Right lobe of liver (tissue), 6 donors: ENCODE measurements at regions not wholly inside any gene's neighbourhood (a gene's known extent, or its start where the extent isn't known, plus 50 kb on each side); places are given as distances from the start of the nearest gene placed in this dataset.
"Not testable (repeated sequence)": the region's sequence is repeated elsewhere in the genome, so short reads cannot be mapped to it uniquely, and the experiment has no call there.

Source experiments
- ATAC-seq, 4 donors: fragments of 200-7000 bp; cut with Tn5 transposase; one replicate each; pipeline ENCODE4 v1.9.1; 2020; ENCODE audit warnings: mild to moderate bottlenecking in 4 of 4, moderate library complexity in 4 of 4
- DNase-seq, 3 donors: peaks; one replicate each; pipeline ENCODE4 v3.0.0-alpha.2; 2020
- H3K27ac ChIP-seq, 3 donors: fragments of 200-600 bp; one replicate each; pipeline ENCODE4 v1.8.0; 2022
- H3K27me3 ChIP-seq, 2 donors: fragments of 200-600 bp; one replicate each; pipeline ENCODE4 v1.8.0; 2022
- H3K36me3 ChIP-seq, 4 donors: fragments of 200-600 bp; sonication (generic) in 1 of 4; one replicate each; pipeline versions ENCODE4 v1.5.1 to v1.8.0; 2017 to 2022; ENCODE audit warnings: control low read depth in 1 of 4
- H3K4me1 ChIP-seq, 4 donors: fragments of 200-600 bp; sonication (generic) in 1 of 4; one replicate each; pipeline versions ENCODE4 v1.5.1 to v1.8.0; 2017 to 2022; ENCODE audit warnings: control low read depth in 1 of 4
- H3K4me3 ChIP-seq, 3 donors: fragments of 200-600 bp; one replicate each; pipeline ENCODE4 v1.8.0; 2022
- H3K9me3 ChIP-seq, 4 donors: fragments of 200-600 bp; sonication (generic) in 1 of 4; one replicate each; pipeline versions ENCODE4 v1.5.1 to v1.8.0; 2017 to 2022; ENCODE audit warnings: control low read depth in 1 of 4
- POLR2A ChIP-seq: fragments of 450-650 bp; IDR thresholded peaks from one replicate; pipeline ENCODE4 v1.6.1; 2017; ENCODE audit warnings: antibody characterized with exemption, mild to moderate bottlenecking
- WGBS: methylation state at CpG from one replicate; pipeline ENCODE4 v1.1.6; 2018; ENCODE audit warnings: low coverage, low lambda C conversion rate; ENCODE audit not compliant: insufficient coverage; ENCODE audit errors: missing lambda C conversion rate; 5-methylcytosine and 5-hydroxymethylcytosine counted together
- intact Hi-C, 2 donors: fragments of 100-400 bp; cut with DNase I; formaldehyde crosslinking; loops; one replicate each; pipeline versions ENCODE4 v1.11.2 to v1.14.1; 2022
- TF ChIP-seq, protein P1 (sequence below), 4 donors: fragments of 200-600 bp in 3 of 4; fragments of 450-650 bp in 1 of 4; IDR thresholded peaks; one replicate each; pipeline versions ENCODE4 v1.5.1 to v1.8.0; 2016 to 2022; ENCODE audit warnings: antibody characterized with exemption in 4 of 4, mild to moderate bottlenecking in 2 of 4
- donor health status: DM: no; HTN: yes; CAD: no.
- donor health status: DM: no; HTN: no; CAD: no.
- donor health status: DM: no; HTN: no; CAD: no.
- donor health status: DM: no; HTN: yes; CAD: no.
- donor health status: DM: no; HTN: yes; CAD: no.

DNA sequence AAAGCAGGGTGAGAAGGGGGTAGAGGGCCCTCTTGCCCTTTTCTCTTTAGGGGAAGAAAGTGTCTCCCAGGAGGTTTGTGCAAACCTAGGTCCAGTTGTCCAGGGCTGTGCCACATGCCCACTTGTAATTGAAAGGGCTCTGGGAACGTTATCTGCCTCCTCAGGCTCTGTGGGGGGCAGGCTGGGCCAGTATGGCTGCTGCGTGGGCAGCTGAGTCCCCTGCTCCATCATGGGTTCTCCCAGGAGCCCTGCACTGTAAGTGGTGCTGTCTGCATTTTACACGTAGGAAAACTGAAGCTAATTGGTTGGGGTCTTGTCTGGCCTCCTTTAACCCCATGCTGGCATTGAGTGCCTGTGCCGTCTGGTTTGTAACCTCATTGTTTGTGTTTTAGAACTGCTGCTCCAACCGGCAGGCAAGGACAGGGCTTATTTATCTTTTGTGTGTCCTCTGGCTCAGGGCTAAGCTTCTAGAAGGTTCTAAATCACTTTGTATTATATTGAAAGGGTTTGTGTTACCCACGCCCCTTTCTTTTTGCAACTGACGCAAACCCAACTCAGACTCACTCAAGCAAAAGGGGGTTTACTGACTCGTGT lies 117.7 kb upstream of the CIBAR2 start:
- no peak for DNase-seq
- no peak overlapping the region for H3K27ac ChIP-seq
- ATAC-seq = no peak
- H3K9me3 ChIP-seq = no peaks in the 10 kb centered on the region
- H3K4me1 ChIP-seq = no peaks in the 10 kb centered on the region
- 64% methylated on average over 5 of the region's 8 CpGs for WGBS
- no peaks in the 10 kb centered on the region for H3K36me3 ChIP-seq
- intact Hi-C loops = loop anchor here in 1 of 2 donors (10.0 kb wide), 1 partner anchor 115 kb away; the partner anchor contains the start of gene CIBAR2
- no peaks in the 10 kb centered on the region for H3K27me3 ChIP-seq
- H3K4me3 ChIP-seq = no peak overlapping the region
- TF ChIP-seq, protein P1, sequence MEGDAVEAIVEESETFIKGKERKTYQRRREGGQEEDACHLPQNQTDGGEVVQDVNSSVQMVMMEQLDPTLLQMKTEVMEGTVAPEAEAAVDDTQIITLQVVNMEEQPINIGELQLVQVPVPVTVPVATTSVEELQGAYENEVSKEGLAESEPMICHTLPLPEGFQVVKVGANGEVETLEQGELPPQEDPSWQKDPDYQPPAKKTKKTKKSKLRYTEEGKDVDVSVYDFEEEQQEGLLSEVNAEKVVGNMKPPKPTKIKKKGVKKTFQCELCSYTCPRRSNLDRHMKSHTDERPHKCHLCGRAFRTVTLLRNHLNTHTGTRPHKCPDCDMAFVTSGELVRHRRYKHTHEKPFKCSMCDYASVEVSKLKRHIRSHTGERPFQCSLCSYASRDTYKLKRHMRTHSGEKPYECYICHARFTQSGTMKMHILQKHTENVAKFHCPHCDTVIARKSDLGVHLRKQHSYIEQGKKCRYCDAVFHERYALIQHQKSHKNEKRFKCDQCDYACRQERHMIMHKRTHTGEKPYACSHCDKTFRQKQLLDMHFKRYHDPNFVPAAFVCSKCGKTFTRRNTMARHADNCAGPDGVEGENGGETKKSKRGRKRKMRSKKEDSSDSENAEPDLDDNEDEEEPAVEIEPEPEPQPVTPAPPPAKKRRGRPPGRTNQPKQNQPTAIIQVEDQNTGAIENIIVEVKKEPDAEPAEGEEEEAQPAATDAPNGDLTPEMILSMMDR (IDR thresholded peaks at IDR 0.05) = no peak
- TF ChIP-seq POLR2A = no peak

DNA sequence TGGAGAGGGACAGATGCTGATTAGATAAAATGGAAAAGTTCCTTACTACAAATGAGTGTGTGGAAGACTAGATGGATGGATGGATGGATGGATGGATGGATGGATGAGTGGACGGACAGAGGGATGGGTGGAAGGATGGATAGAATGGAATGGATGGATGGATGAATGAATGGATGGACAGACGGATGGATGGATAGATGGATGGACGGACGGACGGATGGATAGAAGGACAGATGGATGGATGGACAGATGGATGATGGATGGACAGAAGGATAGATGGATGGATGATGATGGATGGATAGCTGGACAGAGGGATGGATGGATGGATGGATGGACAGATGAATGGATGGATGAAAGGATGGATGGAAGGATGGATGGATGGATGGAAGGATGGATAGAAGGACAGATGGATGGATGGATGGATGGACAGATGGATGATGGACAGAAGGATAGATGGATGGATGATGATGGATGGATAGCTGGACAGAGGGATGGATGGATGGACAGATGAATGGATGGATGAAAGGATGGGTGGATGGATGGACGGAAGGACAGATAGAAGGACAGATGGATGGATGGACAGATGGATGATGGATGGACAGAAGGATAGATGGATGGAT lies 118.6 kb upstream of the CIBAR2 start:
- H3K4me1 ChIP-seq, H3K36me3 ChIP-seq, ATAC-seq, H3K27ac ChIP-seq, H3K27me3 ChIP-seq, DNase-seq, H3K9me3 ChIP-seq, H3K4me3 ChIP-seq: not testable (repeated sequence)
- intact Hi-C loops = loop anchor here in 1 of 2 donors (10.0 kb wide), 1 partner anchor 116 kb away; the partner anchor contains the start of gene CIBAR2
- 92% methylated on average over 6 of the region's 6 CpGs for WGBS

DNA sequence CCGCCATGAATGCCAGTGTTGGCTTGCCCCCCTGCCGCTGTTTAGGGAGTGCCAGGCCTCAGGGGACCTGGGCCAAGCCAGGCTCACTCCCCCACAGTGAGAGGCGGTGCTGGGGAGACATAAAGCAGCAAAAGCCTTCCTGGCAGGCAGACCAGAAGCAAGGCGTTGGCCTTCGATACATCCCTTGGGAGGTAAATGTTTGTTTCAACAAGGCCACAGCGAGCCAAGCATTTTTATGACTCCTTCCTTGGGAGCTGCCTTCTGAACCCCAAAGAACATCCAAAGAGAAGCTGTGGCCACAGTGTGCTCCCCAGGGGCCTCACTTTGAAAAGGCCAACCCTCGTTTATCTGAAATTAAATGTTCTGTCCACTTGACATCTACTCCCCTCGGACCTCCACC lies 119.7 kb upstream of the CIBAR2 start:
- Histone ChIP-seq H3K4me1 (no peaks in the 10 kb centered on the region), H3K36me3 (no peaks in the 10 kb centered on the region), H3K27me3 (no peaks in the 10 kb centered on the region), H3K9me3 (no peaks in the 10 kb centered on the region), H3K27ac (no peak overlapping the region), H3K4me3 (no peak overlapping the region)
- WGBS = 78% methylated on average over 3 of the region's 8 CpGs
- DNase-seq (no peak), ATAC-seq (no peak)
- intact Hi-C loops = loop anchor here in 1 of 2 donors (10.0 kb wide), 1 partner anchor 117 kb away; the partner anchor contains the start of gene CIBAR2
- TF ChIP-seq, protein P1 (IDR thresholded peaks at IDR 0.05) = no peak
- TF ChIP-seq POLR2A = no peak

DNA sequence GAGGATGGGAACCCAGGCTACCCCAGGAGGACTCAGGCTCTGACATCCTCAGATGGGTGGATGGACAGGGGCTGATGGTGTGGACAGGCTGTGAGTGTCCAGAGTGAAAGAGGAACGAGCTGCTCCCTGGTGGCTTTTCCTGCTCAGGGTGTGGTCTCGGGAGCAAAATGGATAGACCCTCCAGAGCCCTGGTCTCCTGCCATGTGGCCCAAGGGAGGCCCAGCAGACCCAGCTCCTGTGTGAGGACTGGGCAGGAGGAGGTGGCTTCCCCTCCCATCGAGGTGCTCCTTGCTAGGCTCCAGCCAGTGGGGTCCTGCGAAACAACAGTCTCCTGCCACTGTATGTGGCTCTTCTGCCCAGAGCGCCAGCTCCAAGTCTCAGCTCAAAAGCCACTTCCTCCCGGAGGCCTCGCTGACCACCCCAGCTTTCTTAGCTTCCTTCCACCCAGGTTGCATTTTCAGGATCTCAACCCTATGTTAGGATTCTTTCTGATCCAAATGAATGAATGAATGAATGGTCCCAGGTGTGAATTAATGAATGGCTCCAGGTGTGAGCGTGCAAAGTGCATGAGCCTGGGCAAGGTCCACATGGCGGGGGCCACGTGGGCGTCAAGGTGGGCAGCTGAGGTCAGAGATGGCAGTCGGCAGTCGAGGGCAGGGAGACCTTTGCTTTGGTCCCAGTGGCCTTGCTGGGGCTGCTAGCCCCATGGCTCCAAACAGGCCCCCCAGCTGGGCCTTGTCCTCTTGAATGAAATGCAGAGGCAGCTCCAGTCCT lies 120.3 kb upstream of the CIBAR2 start:
- Histone ChIP-seq H3K4me3 (no peak overlapping the region), H3K4me1 (no peaks in the 10 kb centered on the region), H3K36me3 (no peaks in the 10 kb centered on the region), H3K27ac (no peak overlapping the region), H3K9me3 (no peaks in the 10 kb centered on the region), H3K27me3 (no peaks in the 10 kb centered on the region)
- TF ChIP-seq, protein P1 (IDR thresholded peaks at IDR 0.05) = no peak
- TF ChIP-seq POLR2A = no peak
- ATAC-seq (no peak), DNase-seq (no peak)
- WGBS = 71% methylated on average over 5 of the region's 13 CpGs
- intact Hi-C loops = loop anchor here in 1 of 2 donors (10.0 kb wide), 1 partner anchor 118 kb away; the partner anchor contains the start of gene CIBAR2

DNA sequence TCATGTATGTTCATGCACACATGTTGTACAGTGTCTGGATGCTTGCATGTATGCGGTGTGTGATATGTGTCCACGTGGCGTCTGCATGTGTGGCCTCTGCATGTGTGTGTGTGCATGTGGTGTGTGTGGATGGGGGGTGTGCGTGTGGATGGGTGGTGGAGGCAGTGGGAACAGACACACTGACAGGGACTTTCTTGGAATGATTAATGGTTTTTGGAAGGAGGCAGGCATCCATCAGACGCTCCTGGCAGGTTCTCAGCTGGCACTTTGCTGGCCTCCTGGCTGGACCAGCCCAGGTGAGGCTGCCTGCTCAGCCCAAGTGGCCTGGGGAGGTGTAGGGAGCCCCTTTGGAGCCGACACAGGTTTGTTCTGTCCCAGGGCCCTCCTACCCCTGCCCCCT lies 121.2 kb upstream of the CIBAR2 start:
- Histone ChIP-seq H3K9me3 (no peaks in the 10 kb centered on the region), H3K27ac (no peak overlapping the region), H3K36me3 (no peaks in the 10 kb centered on the region), H3K4me1 (no peaks in the 10 kb centered on the region), H3K4me3 (no peak overlapping the region), H3K27me3 (no peaks in the 10 kb centered on the region)
- no peak for ATAC-seq
- DNase-seq = no peak
- TF ChIP-seq POLR2A = no peak
- TF ChIP-seq, protein P1 (IDR thresholded peaks at IDR 0.05) = no peak
- WGBS = 83% methylated on average over 1 of the region's 6 CpGs
- intact Hi-C loops = loop anchor here in 1 of 2 donors (10.0 kb wide), 1 partner anchor 119 kb away; the partner anchor contains the start of gene CIBAR2
